ENCODE measurements at regions not wholly inside any gene's neighbourhood (a gene's known extent, or its start where the extent isn't known, plus 50 kb on each side); places are given as distances from the start of the nearest gene placed in this dataset.

DNA sequence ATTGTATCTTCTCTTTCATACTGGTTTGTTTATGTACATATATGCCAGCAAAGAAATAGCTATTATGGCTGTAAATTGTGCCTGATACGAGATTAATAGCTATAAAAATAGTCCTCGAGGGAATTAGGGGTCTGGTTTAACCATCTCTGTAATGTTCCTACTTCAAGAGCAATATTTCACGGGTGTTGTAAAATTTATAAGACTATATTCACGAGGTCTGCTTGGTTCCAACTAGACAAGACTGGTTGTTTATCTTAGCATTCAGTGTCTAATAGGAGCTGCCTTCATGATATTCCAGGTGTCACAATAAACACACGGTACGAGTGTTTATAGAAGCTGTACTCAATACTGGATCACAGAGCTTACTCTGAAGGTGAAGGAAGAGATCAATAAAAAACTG is 389.9 kb downstream of the SIPA1L2 start:
- TF ChIP-seq SUZ12 (IDR thresholded peaks at IDR 0.05; ENCODE audit: extremely low read depth, insufficient read depth, insufficient read length) = no peak
- TF ChIP-seq ZNF274 (IDR thresholded peaks at IDR 0.05; ENCODE audit: low read depth, low read length) = no peak
